A673 (cell line): ENCODE measurements at regions not wholly inside any gene's neighbourhood (a gene's known extent, or its start where the extent isn't known, plus 50 kb on each side); places are given as distances from the start of the nearest gene placed in this dataset.

Experiments used
- EZH2 ChIP-seq: fragments of 200-600 bp; sonication (generic); IDR thresholded peaks from 2 replicates; pipeline ENCODE4 v1.6.1; 2017; ENCODE audit warnings: borderline replicate concordance, low read depth, mild to moderate bottlenecking, mixed read lengths, antibody characterized with exemption, low read length; ENCODE audit not compliant: poor library complexity, severe bottlenecking
- TF ChIP-seq, protein P1 (sequence below): fragments of 300-800, 200-600 bp; sonication (generic); conservative IDR thresholded peaks from 2 replicates; pipeline ENCODE4 v1.5.1; 2017; ENCODE audit warnings: low read depth, mild to moderate bottlenecking, antibody characterized with exemption, low read length, moderate library complexity, mixed read lengths

DNA sequence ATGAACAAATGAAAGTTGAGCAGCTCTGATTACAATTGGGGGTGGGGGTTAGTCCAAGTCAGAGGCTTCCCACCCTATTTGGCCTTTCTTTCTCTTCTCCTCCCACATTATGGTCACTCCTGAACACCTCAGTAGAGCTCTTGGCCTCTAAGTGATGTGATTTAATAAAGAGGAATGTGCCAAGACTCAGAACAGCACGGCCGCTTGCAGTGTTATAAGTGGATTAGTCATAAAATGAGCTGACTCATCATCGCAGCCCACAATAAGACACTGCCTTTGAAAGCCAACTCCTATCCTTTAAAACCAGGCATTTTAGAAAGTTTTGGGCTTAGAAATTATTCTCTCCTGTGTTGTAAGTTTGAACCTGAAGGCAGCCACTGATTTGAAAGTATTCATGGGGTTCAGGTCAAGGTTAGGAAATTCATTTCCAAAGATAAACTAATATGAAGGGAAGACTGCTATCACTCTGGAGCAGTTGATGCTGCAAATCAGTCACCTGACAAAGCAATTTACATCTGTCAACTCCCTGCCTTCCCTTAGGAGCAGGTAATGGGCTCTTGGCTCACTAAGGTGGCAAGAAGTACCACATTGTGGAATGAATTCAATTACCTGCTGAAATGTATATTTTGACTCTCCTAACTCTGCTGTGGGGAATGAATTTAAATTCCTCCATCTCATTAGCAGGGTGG lies 283.6 kb upstream of the NMUR2 start:
- TF ChIP-seq, protein P1, sequence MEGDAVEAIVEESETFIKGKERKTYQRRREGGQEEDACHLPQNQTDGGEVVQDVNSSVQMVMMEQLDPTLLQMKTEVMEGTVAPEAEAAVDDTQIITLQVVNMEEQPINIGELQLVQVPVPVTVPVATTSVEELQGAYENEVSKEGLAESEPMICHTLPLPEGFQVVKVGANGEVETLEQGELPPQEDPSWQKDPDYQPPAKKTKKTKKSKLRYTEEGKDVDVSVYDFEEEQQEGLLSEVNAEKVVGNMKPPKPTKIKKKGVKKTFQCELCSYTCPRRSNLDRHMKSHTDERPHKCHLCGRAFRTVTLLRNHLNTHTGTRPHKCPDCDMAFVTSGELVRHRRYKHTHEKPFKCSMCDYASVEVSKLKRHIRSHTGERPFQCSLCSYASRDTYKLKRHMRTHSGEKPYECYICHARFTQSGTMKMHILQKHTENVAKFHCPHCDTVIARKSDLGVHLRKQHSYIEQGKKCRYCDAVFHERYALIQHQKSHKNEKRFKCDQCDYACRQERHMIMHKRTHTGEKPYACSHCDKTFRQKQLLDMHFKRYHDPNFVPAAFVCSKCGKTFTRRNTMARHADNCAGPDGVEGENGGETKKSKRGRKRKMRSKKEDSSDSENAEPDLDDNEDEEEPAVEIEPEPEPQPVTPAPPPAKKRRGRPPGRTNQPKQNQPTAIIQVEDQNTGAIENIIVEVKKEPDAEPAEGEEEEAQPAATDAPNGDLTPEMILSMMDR = no peak
- no peak for TF ChIP-seq EZH2
